CD4-positive, alpha-beta T cell treated with Interleukin-4 for 4 hours (primary cell): ENCODE measurements at regions not wholly inside any gene's neighbourhood (a gene's known extent, or its start where the extent isn't known, plus 50 kb on each side); places are given as distances from the start of the nearest gene placed in this dataset.
"Not testable (repeated sequence)": the region's sequence is repeated elsewhere in the genome, so short reads cannot be mapped to it uniquely, and the experiment has no call there.

Experiments used
- DNase-seq: peaks from one replicate; pipeline ENCODE4 v3.0.0-alpha.2; 2020

DNA sequence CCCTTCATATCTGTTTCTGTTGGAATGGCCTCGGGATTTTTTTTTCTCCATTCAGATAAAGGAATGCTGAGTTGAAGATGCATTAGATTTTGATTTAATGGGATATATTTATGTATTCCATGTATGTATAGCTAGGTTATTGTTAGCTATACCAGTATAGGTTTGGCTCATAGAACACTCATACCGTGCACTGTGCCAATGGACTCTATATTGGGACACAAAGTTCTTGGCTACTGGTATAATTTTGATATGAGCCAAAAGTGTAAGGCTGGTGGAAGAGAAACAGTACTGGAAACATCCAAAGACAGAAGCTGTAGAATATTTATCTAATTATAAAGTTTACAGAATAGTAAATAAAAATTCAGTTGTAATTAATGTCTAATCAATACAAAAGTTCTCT is 1912.1 kb downstream of the STIM2 start:
- no peak for DNase-seq

DNA sequence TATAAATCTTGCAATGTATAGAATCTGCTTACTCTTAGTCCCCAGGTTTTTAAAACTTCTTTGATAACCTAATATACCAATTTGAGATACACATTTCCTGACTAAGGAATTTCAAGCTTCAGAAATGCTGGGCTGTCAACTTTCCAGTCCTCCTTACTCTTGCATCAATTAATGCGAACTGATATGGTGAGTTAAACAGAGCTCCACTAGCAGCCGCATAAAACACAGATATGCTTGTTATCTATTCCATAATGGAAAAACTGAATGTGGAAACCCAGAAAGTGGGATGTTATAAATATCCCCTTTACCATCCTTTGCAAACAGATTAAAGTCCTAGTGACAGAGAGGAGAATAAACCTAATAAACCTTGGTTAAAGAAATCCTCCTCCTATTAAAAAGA is 1913.7 kb downstream of the STIM2 start:
- no peak for DNase-seq

DNA sequence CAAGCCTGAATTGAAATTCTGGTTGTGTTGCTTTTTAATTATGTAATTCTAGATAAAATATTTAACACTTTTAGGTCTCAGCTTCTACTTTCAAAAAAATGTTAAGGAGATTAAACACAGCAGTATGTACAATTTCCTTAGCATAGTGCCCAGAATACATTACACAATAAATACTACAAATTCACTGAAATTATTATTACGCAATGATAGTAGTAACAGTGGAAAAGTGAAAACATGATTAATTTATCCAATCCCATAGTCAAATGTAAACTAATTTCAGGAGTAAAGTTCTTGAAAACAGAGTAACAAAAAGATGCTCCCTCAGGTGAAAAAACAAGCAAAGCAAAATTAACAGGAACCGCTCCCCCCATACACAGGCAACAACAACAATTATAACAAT is 1915.4 kb downstream of the STIM2 start:
- no peak for DNase-seq

DNA sequence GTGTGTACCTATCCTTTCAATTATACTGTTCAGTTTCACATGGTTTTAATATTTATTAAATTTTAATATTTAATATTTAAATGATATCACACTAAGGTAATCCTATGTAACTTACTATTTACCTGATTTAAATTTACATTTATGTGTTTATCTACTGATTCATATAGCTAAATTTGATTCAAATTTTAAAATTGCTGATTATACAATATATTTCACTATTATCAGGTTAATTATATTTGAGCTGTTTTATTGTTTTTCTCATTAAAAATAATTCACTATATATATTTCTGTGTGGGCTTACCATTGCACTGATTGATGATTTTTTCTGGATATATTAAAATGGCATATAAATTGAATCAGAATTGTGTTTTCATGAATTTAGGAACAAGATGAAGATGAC is 1923.5 kb downstream of the STIM2 start:
- DNase-seq: no peak

DNA sequence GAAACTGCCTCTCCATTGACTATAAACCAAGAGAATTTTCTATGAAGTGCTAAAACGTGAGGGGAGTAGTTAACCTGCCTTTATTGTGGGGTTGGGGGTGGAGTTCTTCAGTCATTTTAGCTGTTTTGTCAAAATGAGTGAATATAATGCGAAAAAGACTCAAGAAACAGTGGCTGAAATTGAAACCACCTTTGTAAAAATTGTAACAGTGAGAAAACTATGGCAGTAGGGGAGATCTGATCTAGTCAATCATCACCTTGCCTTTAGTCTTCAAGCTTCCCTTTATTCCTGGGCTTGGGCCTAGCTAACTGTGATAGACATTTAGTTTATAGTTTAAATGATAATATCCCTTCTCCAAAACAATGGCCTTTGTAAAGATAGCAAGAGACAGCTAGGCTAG is 1927.3 kb downstream of the STIM2 start:
- no peak for DNase-seq

DNA sequence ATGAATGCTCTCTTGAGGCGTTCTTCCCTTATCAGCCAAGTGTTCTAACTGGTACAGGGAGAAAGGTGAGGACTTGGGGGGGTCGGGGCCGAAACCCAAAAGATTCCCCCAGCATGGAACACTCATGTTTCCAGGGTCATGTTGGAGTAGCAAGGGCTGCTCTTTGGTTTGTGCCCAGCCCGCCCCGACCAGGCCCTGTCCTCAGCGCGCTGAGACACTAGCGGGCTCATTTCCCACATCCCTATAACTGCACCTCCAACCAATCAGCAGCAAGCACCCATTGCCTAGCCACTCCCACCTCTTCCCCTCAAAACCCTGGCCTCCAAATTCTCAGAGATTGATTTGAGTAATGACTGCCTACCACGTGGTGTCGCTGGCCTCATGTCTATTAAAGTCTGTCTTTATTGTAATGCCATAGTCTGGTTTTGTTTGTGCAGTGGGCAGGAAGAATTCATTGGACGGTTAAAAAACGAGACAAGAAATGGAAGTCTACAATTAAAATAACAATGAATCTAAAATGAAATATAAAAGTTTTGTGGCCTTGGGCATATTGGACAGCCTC is 1928.4 kb downstream of the STIM2 start:
- no peak for DNase-seq

DNA sequence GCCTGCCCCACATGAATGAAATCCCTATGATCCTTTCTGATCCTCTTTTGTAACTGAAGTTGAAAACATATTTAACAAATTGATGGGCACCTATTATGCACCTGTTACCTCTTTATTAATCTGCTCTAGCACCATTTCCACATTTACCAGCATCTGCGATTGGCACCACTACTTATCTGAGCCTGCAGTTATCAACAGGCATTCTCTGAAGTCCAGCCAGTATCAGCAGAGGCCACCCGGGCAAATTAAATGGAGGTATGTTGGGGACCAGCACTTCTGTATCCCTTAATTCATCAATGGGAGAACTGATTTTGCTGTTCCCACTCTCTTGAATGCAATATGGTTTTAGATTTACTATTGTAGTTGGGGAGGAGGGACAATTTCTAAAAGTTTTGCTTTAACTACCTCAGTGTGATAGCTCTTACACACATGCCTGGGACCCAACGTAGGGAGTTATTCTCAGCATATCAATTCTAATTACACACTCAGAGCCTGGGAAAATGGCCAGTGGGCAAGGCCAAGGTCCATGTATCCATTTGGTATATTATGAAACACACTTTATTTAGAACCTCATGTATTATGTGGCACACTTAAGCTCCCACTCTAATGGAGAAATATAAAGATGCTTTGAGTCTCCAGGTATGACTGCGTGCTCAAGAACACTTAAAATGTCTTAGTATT is 1927.1 kb upstream of the PCDH7 start:
- no peak for DNase-seq

DNA sequence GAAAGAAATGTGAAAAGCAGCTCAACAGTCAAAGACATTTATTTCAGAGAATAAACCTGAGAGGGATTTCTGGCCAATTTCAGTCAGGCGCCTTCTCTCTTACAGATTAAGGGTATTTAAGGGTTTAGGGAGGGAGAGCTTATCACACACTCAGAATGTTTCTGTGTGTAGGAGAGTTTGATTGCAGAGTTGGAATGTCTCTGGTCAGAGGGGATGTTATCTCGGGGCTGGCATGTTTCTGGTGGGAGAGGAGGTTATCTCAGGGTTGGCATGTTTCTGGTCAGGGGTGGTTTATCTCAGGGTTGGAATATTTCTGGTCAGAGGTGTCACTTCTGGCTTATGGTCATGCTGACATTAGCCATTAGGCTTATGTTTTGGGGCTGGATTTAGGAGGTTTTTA is 1920.5 kb upstream of the PCDH7 start:
- no peak for DNase-seq

DNA sequence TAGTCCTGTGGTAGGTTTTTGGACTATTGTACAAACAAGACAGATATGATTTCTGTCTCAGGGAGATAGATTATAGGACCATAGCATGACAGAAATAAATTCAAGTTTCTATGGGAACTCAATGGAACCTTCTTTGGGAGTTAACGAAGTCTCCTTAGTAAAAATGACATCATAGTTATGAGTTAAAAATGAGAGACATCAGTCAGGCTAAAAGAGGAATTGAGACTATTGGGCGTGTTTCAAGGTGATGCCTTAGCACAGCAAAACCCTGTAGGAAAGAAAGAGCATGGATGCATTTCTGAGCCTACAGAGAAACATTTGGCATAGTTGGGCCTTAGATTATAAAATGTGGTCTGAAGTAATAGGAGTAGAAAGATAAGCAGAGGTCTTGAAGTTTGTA is 1909.1 kb upstream of the PCDH7 start:
- no peak for DNase-seq

DNA sequence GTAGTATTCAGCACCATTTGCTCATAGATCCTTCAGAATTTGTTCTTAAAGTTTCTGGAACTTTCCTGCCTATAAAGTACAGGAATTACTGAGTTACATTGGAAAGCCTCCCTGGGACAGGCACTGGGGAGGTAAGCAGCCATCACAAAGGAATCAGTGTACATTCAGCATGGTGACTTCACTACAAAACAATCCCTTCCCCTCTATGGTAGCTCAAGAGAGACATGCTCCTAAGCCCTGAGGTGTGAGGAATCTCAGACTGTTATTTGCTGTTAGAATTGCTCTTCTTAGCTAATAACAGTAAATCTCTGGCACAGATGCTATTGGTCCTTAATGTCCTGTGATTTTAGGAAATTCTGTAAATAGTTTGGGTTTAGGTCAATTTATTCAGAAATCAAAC is 1898.0 kb upstream of the PCDH7 start:
- DNase-seq: no peak

DNA sequence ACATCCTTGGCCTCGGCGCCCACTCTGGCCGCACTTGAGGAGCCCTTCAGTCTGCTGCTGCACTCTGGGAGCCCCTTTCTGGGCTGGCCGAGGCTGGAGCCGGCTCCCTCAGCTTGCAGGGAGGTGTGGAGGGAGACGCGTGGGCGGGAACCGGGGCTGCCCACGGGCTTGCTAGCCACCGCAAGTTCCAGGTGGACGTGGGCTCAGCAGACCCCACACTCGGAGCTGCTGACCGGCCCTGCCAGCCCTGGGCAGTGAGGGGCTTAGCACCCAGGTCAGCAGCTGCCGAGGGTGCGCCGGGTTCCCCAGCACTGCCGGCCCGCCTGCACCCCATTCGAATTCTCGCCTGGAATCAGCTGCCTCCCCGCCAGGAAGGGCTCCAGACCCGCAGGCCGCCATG is 1892.3 kb upstream of the PCDH7 start:
- DNase-seq: no peak

DNA sequence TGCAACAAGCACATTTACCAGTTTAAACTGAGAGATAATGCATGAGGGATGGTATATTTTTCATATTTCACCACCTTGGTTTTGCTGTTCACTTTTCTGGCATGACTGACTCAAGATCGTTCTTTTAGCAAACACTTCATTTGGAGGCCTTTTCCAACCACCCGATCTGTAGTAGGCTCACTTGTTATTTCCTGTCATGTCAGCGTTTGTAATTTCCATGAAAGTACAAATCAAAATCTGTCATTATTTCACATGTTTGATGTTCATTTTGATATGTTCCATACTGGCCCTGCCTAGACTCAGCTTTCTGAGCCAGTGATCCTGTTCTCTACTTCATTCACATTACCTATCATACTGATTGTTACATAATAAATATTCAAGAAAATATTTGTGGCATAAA is 1888.3 kb upstream of the PCDH7 start:
- no peak for DNase-seq

DNA sequence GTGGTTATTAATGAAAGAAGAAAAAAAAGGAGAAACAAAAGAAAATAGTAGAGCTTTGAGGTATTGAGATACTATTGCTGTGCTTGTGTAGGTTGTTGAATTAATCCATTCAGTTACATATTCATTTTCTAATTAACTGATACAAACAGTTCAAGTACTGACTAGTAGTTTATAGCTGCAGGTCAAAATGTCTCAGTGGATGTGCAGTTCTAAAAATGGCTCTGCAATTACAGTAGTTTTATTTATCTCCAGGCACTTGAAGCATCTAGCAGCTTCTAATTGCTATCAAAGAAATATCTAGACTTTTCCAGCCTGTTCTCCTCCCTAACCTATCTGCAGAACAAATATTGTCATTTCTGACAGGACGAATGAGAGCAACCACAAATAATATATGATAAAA is 1887.7 kb upstream of the PCDH7 start:
- no peak for DNase-seq

DNA sequence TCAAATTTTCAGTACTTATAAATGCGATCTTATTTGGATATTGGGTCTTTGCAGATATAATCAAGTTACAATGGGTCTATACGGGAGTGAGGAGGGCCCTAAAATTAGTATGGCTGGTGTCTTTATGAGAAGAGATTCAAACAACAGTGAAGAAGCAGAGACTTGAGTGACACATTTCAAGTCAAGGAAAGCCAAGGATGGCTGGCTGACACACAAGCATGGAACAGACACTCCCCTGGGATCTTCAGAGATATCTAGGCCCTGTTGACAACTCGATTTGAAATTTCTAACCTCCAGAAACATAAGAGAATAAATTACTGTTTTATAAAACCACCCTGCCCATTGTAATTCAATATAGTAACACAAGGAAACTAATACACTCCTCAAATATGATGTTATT is 1886.0 kb upstream of the PCDH7 start:
- no peak for DNase-seq

DNA sequence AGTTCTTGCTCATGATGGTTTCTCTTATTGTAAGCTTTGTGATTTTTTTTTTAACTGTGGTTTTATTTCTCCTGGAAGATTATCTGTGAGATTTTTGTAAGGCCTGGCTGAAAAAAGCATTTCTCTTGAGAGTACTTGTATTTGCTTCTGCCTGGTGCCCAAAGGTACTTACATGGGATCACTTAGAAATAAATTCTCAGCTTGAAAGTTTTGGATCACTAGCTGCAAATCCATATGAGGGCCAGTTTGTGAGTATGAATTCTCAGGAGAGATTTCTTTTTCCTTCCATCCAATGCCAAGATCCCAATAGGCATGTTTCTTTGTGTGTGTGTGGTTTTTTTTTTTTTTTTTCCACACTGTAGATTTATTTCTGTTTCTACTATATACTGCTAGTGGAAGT is 1884.7 kb upstream of the PCDH7 start:
- no peak for DNase-seq

DNA sequence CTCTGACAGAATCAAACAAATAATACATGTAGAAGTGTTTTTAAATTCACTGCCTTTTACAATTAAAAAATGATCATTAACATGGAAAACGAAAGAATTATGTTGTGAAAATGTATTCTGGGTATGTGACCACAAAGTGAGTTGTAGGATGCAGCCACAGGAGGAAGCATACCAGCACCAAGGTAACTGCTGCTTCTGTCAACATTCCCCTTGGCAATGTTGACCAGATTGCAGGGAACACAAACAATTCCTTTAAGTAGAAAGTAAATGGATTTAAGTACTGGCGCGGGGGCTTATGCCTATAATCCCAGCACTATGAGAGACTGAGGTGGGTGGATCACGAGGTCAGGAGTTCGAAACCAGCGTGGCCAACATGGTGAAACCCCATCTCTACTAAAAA is 1877.9 kb upstream of the PCDH7 start:
- DNase-seq: no peak

DNA sequence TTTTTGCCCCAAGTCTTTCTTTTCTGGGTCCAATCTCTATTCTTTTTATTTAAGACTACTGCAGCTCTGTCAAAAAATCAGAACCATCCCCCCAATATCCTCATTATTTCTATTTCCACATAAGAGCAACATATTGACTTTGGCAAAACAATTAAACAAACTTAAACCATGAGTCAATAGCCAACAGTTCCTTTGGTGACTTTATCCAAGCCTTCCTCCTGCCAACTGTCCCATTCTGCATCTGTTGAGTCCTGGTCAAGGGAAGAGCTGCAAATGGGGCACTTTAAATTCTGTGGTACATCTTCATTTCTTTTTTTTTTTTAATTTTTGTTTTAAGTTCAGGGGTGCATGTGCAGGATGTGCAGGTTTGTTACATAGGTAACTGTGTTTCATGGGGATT is 1875.0 kb upstream of the PCDH7 start:
- no peak for DNase-seq

DNA sequence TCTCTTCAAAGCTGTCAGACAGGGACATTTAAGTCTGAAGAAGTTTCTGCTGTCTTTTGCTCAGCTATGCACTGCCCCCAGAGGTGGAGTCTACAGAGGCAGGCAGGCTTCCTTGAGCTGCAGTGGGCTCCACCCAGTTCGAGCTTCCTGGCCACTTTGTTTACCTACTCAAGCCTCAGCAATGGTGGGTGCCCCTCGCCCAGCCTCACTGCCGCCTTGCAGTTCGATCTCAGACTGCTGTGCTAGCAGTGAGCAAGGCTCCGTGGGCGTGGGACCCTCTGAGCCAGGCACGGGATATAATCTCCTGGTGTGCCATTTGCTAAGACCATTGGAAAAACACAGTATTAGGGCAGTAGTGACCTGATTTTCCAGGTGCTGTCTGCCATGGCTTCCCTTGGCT is 1863.1 kb upstream of the PCDH7 start:
- not testable (repeated sequence) for DNase-seq

DNA sequence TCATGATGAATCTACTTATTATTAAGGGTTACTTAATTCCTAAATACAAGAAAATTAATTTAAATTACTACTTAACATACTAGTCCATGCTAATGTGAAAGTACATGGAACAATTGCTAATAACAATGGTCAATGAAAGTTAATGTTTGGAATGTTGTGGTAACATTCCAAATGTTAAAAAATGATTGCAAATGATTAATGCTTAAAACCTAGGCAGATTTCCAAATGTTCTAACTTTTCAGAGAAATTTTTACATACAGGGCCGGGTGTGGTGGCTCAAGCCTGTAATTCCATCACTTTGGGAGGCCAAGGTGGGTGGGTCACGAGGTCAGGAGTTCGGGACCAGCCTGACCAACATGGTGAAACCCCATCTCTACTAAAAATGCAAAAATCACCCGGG is 1851.3 kb upstream of the PCDH7 start:
- DNase-seq: no peak

DNA sequence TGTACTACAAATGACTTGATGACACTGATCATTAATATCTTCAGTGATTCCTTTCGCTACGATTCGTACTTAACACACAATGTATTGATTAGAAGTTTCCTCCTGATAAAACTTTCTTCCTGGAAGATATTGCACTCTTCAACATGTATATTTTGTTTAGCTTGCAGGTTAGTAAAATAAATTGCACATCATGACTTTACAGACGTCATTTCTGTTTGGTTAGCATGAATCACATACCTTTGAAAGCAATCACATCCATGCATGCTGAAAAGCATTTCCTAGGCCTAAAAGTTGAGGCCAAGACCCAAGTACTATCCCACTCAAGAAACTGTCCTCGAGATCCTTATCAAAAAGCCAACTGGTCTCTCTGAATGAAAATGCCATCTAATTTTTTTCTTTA is 1841.0 kb upstream of the PCDH7 start:
- no peak for DNase-seq

DNA sequence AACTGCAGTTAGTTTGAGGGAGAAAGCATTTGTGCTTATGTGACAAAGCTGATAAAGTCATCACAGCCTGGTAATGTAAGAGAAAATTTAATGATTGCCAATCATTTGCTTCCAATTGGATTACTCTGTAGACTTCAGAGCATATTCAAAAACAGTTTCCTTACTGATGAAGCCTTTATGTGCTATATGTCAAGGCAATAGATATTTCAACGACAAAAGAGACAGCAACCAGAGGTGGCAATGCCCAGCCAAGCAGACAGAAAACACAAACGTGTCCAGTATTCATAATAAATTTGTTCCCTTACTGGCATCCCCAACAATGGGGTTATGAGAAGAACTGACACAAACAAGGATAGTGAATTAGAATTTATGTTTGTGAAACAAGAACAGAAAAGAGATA is 1840.3 kb upstream of the PCDH7 start:
- no peak for DNase-seq

DNA sequence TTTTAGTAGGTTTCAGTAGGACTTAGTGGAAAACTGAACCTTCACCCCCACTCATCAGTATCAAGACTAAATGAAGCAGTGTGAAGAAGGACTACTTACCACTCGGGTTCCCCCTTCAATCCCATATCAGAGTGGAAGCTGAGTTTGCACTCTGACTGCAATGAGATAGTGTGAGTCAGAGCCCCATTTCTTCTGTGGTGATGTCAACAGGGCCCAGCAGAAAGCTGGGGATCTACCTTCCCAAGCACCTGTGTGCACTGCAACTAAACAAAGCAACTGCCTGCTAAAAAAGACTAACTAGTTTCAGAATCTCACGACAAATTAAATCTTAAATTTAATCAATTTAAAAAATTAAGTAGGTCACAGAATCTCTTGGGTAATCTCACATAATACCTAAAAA is 1837.0 kb upstream of the PCDH7 start:
- DNase-seq: no peak

DNA sequence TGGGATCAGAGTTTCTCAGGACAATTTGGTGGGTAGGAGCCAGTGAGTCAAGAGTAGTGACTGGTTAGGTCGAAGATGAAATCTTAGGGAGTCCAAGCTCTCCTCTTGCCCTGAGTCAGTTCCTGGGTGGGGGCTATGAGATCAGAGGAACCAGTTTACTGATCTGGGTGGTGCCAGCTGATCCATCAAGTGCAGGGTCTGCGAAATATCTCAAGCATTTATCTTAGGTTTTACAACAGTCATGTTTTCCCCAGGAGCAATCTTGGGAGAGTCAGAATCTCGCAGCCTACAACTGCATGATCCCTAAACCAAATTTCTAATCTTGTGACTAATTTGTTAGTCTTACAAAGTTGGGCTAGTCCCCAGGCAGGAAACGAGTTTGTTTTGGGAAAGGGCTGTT is 1833.2 kb upstream of the PCDH7 start:
- DNase-seq: no peak

DNA sequence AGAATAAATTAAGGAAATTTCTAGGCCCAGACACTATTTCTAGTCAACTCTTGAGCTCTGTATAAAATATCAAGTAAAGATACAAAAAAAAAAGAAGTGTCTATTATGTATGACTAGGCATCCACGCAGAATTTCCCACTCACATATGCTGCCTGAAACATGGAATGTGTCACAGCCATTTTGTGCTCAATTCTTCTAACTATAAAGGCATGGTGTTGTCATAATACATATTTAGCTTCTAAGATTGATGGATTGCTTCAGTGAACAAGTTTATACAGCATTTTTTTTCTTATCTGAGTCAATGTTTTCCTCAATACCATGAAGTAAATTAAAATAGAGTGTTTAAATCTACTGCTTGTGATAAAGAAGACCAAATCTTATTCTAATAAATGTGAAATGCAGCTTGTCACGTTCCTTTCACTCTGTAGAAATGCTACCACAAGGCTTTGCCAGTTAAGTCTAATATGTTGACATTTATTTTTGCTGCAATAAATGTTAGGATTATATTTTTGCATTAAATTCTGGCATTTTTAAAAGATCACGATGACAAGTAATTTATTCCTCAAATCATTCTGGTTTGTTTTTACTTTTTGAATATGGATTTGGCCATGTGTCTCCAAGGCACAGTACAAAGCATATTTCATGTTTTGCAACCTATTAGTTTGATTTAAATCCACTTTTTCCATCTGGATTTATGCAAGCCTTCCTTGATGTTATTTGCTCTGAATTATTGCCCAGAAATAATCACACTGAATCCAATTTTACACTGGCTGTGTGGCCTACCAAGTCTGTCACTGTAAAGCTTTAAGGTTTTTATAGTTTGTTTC is 1829.0 kb upstream of the PCDH7 start:
- DNase-seq: no peak

DNA sequence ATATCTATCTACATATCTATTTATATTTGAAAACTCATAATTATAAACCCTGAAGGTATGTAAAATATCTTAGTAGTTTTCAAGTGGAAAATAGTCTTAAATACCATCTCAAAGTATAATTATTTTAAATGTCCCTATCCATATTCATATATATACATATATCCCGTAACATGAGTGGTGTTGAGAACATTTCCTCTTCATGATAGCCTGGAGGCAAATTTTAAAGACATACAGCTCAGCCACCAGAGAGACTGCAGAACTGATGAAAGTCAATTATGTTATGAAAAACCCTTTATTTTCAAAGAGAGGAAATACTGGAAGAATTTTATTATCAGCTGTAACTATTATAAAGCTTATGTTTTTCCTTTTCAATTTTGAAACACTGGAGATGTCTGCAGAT is 1806.7 kb upstream of the PCDH7 start:
- DNase-seq: no peak
